SK-N-SH (cell line): ENCODE measurements at regions not wholly inside any gene's neighbourhood (a gene's known extent, or its start where the extent isn't known, plus 50 kb on each side); places are given as distances from the start of the nearest gene placed in this dataset.

ENCODE experiments used
- CTCF ChIA-PET: fragments of 300-600, 350-600 bp; formaldehyde crosslinking; extraction: SDS; loops from one replicate; lab custom pipeline; 2021; lab: Yijun Ruan, JAX
- POLR2A ChIA-PET: fragments of 350-600 bp; sonication (Branson Sonifier 250); formaldehyde crosslinking; extraction: SDS; loops from one replicate; lab custom pipeline; 2020; ENCODE audit warnings: antibody characterized with exemption, inconsistent platforms; lab: Yijun Ruan, JAX
- DNase-seq: peaks from one replicate; pipeline ENCODE4 v3.0.0; 2012
- H2AFZ ChIP-seq: fragments of 200-600 bp; sonication (generic); 2 replicates; pipeline ENCODE4 v1.8.1; 2016; ENCODE audit warnings: antibody characterized with exemption, mild to moderate bottlenecking, low read depth
- H3F3A ChIP-seq: fragments of 200-600 bp; sonication (generic); replicated peaks from 2 replicates; pipeline ENCODE3; 2016; ENCODE audit warnings: antibody characterized with exemption, mild to moderate bottlenecking; ENCODE audit not compliant: insufficient read depth
- H3K27ac ChIP-seq, 2 experiments: fragments of 200-500 bp in 1 of 2; fragments of 200-600 bp in 1 of 2; sonication (Bioruptor generic) in 1 of 2; sonication (generic), shearing (Covaris generic) in 1 of 2; 2 replicates each; pipeline versions ENCODE4 v1.5.1 to v1.6.1; 2014 to 2016; ENCODE audit warnings: low read depth in 2 of 2, inconsistent platforms in 1 of 2, low read length in 1 of 2, mild to moderate bottlenecking in 1 of 2, mixed read lengths in 1 of 2
- H3K27me3 ChIP-seq: fragments of 200-600 bp; sonication (generic), shearing (Covaris generic); 2 replicates; pipeline ENCODE4 v1.6.1; 2016; ENCODE audit warnings: mixed run types; ENCODE audit not compliant: insufficient read depth
- H3K36me3 ChIP-seq, 2 experiments: fragments of 200-500 bp in 1 of 2; fragments of 200-600 bp in 1 of 2; sonication (Bioruptor generic) in 1 of 2; sonication (generic) in 1 of 2; replicated peaks in 1 of 2; 2 replicates each; pipeline versions ENCODE3 to v1.5.1; 2014 to 2016; ENCODE audit warnings: low read length in 1 of 2, mild to moderate bottlenecking in 1 of 2; ENCODE audit not compliant: insufficient read depth in 2 of 2, control insufficient read depth in 1 of 2
- H3K4me1 ChIP-seq, 2 experiments: fragments of 200-500 bp in 1 of 2; fragments of 200-600 bp in 1 of 2; sonication (Bioruptor generic) in 1 of 2; sonication (generic), shearing (Covaris generic) in 1 of 2; 2 replicates each; pipeline versions ENCODE4 v1.5.1 to v1.6.1; 2014 to 2016; ENCODE audit warnings: low read depth in 1 of 2, low read length in 1 of 2, mixed run types in 1 of 2; ENCODE audit not compliant: insufficient read depth in 2 of 2, control insufficient read depth in 1 of 2
- H3K4me2 ChIP-seq: fragments of 200-600 bp; sonication (generic), shearing (Covaris generic); 2 replicates; pipeline ENCODE4 v1.6.1; 2017; ENCODE audit warnings: mixed run types
- H3K4me3 ChIP-seq, 2 experiments: fragments of 200-500 bp in 1 of 2; fragments of 200-600 bp in 1 of 2; sonication (Bioruptor generic) in 1 of 2; sonication (generic), shearing (Covaris generic) in 1 of 2; 2 replicates each; pipeline versions ENCODE4 v1.5.1 to v1.8.1; 2014 to 2016; ENCODE audit warnings: low read depth in 2 of 2, inconsistent platforms in 1 of 2, low read length in 1 of 2, mild to moderate bottlenecking in 1 of 2, mixed read lengths in 1 of 2, moderate library complexity in 1 of 2
- H3K79me2 ChIP-seq: fragments of 200-600 bp; sonication (generic); 2 replicates; pipeline ENCODE4 v1.8.1; 2017; ENCODE audit warnings: mild to moderate bottlenecking; ENCODE audit not compliant: insufficient read depth
- H3K9ac ChIP-seq: fragments of 200-600 bp; sonication (generic); 2 replicates; pipeline ENCODE4 v1.6.1; 2017; ENCODE audit warnings: mixed run types
- H3K9me2 ChIP-seq: fragments of 200-600 bp; sonication (generic); 2 replicates; pipeline ENCODE4 v1.6.1; 2017; ENCODE audit warnings: mixed run types
- H3K9me3 ChIP-seq: fragments of 200-600 bp; sonication (generic); 2 replicates; pipeline ENCODE4 v1.6.1; 2017; ENCODE audit warnings: mixed run types, mild to moderate bottlenecking, moderate library complexity
- H4K20me1 ChIP-seq: fragments of 200-600 bp; sonication (generic); 2 replicates; pipeline ENCODE4 v1.6.1; 2017; ENCODE audit warnings: mild to moderate bottlenecking, mixed run types; ENCODE audit not compliant: insufficient read depth
- CTCF ChIP-seq: fragments of 200-600 bp; sonication (generic); IDR thresholded peaks from 2 replicates; pipeline ENCODE4 v1.6.1; 2017; ENCODE audit warnings: antibody characterized with exemption, mild to moderate bottlenecking, moderate library complexity
- EP300 ChIP-seq, 2 experiments: IDR thresholded peaks; 2 replicates each; pipeline versions ENCODE4 v1.4.0 to v1.6.1; 2012; ENCODE audit warnings: borderline replicate concordance in 1 of 2, low read depth in 1 of 2, low read length in 1 of 2
- FOXJ3 ChIP-seq: sonication (generic); formaldehyde crosslinking; IDR thresholded peaks from 2 replicates; pipeline ENCODE4 v1.5.1; 2020; ENCODE audit warnings: mild to moderate bottlenecking, missing genetic modification reagents
- FOXM1 ChIP-seq: IDR thresholded peaks from 2 replicates; pipeline ENCODE4 v1.4.0; 2012; ENCODE audit warnings: low read depth, mild to moderate bottlenecking
- JUND ChIP-seq: IDR thresholded peaks from 2 replicates; pipeline ENCODE4 v1.4.0; 2012
- MAX ChIP-seq: IDR thresholded peaks from 2 replicates; pipeline ENCODE4 v1.4.0; 2012; ENCODE audit warnings: low read depth
- MEF2A ChIP-seq: IDR thresholded peaks from 2 replicates; pipeline ENCODE4 v1.4.0; 2012; ENCODE audit warnings: low read depth, borderline replicate concordance
- NFIC ChIP-seq: IDR thresholded peaks from 2 replicates; pipeline ENCODE4 v1.4.0; 2012; ENCODE audit warnings: borderline replicate concordance
- PBX3 ChIP-seq: IDR thresholded peaks from 2 replicates; pipeline ENCODE4; 2012
- RAD21 ChIP-seq: IDR thresholded peaks from 2 replicates; pipeline ENCODE4 v1.6.1; 2012; ENCODE audit warnings: mild to moderate bottlenecking, low read length
- RCOR1 ChIP-seq: fragments of 150-350 bp; IDR thresholded peaks from 2 replicates; pipeline ENCODE4 v1.6.1; 2017; ENCODE audit warnings: antibody characterized with exemption, low read length
- REST ChIP-seq: IDR thresholded peaks from 2 replicates; pipeline ENCODE4 v1.6.1; 2012; ENCODE audit warnings: mild to moderate bottlenecking, low read depth, low read length, moderate library complexity
- RFX5 ChIP-seq: IDR thresholded peaks from 2 replicates; pipeline ENCODE4 v1.6.1; 2012; ENCODE audit warnings: mild to moderate bottlenecking, improper control_type of control experiment, low read length
- RXRA ChIP-seq: IDR thresholded peaks from 2 replicates; pipeline ENCODE4 v1.4.0; 2012; ENCODE audit warnings: low read depth, mild to moderate bottlenecking, borderline replicate concordance
- TAF1 ChIP-seq: IDR thresholded peaks from 2 replicates; pipeline ENCODE4 v1.6.1; 2012; ENCODE audit warnings: low read depth, mild to moderate bottlenecking, low read length, moderate library complexity, borderline replicate concordance
- USF2 ChIP-seq: fragments of 150-350 bp; IDR thresholded peaks from 2 replicates; pipeline ENCODE4 v1.6.1; 2017; ENCODE audit warnings: antibody characterized with exemption, low read length, low read depth, borderline replicate concordance
- WGBS: methylation state at CpG from one replicate; pipeline ENCODE4 v1.1.6; 2017; ENCODE audit warnings: low lambda C conversion rate; 5-methylcytosine and 5-hydroxymethylcytosine counted together

- Histone ChIP-seq H3K9me2 (no peaks in the 10 kb centered on the region), H3K79me2 (no peaks in the 10 kb centered on the region), H3K4me2 (no peak overlapping the region), H3K27ac (no peak overlapping the region), H3F3A (no peaks in the 10 kb centered on the region), H3K27me3 (no peaks in the 10 kb centered on the region), H4K20me1 (no peaks in the 10 kb centered on the region)
- POLR2A ChIA-PET, result no interaction called here
- DNase-seq, result no peak
- 8% methylated on average over 1 of the region's 1 CpG for WGBS
- TF ChIP-seq MEF2A (no peak), RXRA (no peak), TAF1 (no peak), RFX5 (no peak), JUND (no peak), FOXM1 (no peak), RAD21 (no peak), NFIC (no peak), RCOR1 (no peak), REST (no peak), EP300 (IDR thresholded peaks at IDR 0.05; ENCODE audit: borderline replicate concordance in 1 of 2, low read depth in 1 of 2, low read length in 1 of 2) (no peak)
- TF ChIP-seq, all 33 proteins: peak for 0
- no peaks in the 10 kb centered on the region for H3K4me1 ChIP-seq
- H2AFZ ChIP-seq, result no peak overlapping the region
- no peak overlapping the region for H3K9ac ChIP-seq
- H3K4me3 ChIP-seq, result no peak overlapping the region
- 0 out of 2 replicates have a peak, but pooled peaks cover 7% of the 10 kb centered on the region for H3K9me3 ChIP-seq
- no peaks in the 10 kb centered on the region for H3K36me3 ChIP-seq
- CTCF ChIA-PET, result interaction anchor here (0.8 kb wide), 1 partner anchor 25 kb away, joined by 3 read pairs; no protein-coding TSS in a partner anchor
Observed at GRCh38 chr11:42170601-42171000, 711.1 kb upstream of the LRRC4C start.

- ChIA-PET CTCF (interaction anchor here (0.8 kb wide), 1 partner anchor 24 kb away, joined by 3 read pairs; no protein-coding TSS in a partner anchor), POLR2A (no interaction called here)
- H3K9ac ChIP-seq, result no peak overlapping the region
- H3K4me1 ChIP-seq, result no peaks in the 10 kb centered on the region
- H3K4me3 ChIP-seq, result no peak overlapping the region
- no peaks in the 10 kb centered on the region for H3K9me2 ChIP-seq
- no peak overlapping the region for H2AFZ ChIP-seq
- H3K36me3 ChIP-seq, result no peaks in the 10 kb centered on the region
- H3K27ac ChIP-seq, result no peak overlapping the region
- no peaks in the 10 kb centered on the region for H3K79me2 ChIP-seq
- H4K20me1 ChIP-seq, result no peaks in the 10 kb centered on the region
- DNase-seq, result no peak
- 0 out of 2 replicates have a peak, but pooled peaks cover 7% of the 10 kb centered on the region for H3K9me3 ChIP-seq
- H3K4me2 ChIP-seq, result no peak overlapping the region
- no peaks in the 10 kb centered on the region for H3F3A ChIP-seq
- no peaks in the 10 kb centered on the region for H3K27me3 ChIP-seq
- 4% methylated on average over 1 of the region's 1 CpG for WGBS
- TF ChIP-seq CTCF (no peak), PBX3 (no peak), REST (no peak), MAX (no peak), FOXJ3 (no peak), USF2 (no peak)
- TF ChIP-seq, all 33 proteins: peak for 0
Observed at GRCh38 chr11:42171046-42171445, 711.6 kb upstream of the LRRC4C start.
